ENCODE measurements at regions not wholly inside any gene's neighbourhood (a gene's known extent, or its start where the extent isn't known, plus 50 kb on each side); places are given as distances from the start of the nearest gene placed in this dataset.

GRCh38 chr1:96962751-96963211, 241.2 kb downstream of the PTBP2 start:
- FAIRE-seq (no peak), DNase-seq (ENCODE audit: low spot score) (no peak)

- no peak for DNase-seq (ENCODE audit: low spot score)
- no peak for FAIRE-seq
Observed at GRCh38 chr1:96964761-96965160, 243.2 kb downstream of the PTBP2 start.

- peak; percentile 57 for DNase-seq (ENCODE audit: low spot score)
- peak; percentile 75 for FAIRE-seq
Observed at GRCh38 chr1:96966536-96967138, 245.1 kb downstream of the PTBP2 start.

- no peak for DNase-seq (ENCODE audit: low spot score)
- FAIRE-seq = no peak
Observed at GRCh38 chr1:96967311-96967710, 245.7 kb downstream of the PTBP2 start.

GRCh38 chr1:96968541-96968940, 247.0 kb downstream of the PTBP2 start:
- no peak for FAIRE-seq
- no peak for DNase-seq (ENCODE audit: low spot score)

- FAIRE-seq (no peak), DNase-seq (ENCODE audit: low spot score) (no peak)
Observed at GRCh38 chr1:96968983-96969382, 247.4 kb downstream of the PTBP2 start.

GRCh38 chr1:96969656-96970163, 248.1 kb downstream of the PTBP2 start:
- DNase-seq (ENCODE audit: low spot score) (no peak), FAIRE-seq (no peak)

- DNase-seq (ENCODE audit: low spot score) (no peak), FAIRE-seq (no peak)
Observed at GRCh38 chr1:96971439-96971838, 249.9 kb downstream of the PTBP2 start.

GRCh38 chr1:96971849-96972602, 250.4 kb downstream of the PTBP2 start:
- DNase-seq (ENCODE audit: low spot score) (no peak), FAIRE-seq (no peak)

- DNase-seq (ENCODE audit: low spot score) = no peak
- no peak for FAIRE-seq
Observed at GRCh38 chr1:96973605-96974004, 252.0 kb downstream of the PTBP2 start.

GRCh38 chr1:96978444-96978843, 256.9 kb downstream of the PTBP2 start:
- FAIRE-seq = no peak
- no peak for DNase-seq (ENCODE audit: low spot score)

- DNase-seq (ENCODE audit: low spot score) (no peak), FAIRE-seq (no peak)
Observed at GRCh38 chr1:96978901-96979300, 257.3 kb downstream of the PTBP2 start.

- DNase-seq (ENCODE audit: low spot score) (no peak), FAIRE-seq (no peak)
Observed at GRCh38 chr1:96979304-96980268, 258.0 kb downstream of the PTBP2 start.

GRCh38 chr1:96980448-96980847, 258.9 kb downstream of the PTBP2 start:
- FAIRE-seq (no peak), DNase-seq (ENCODE audit: low spot score) (no peak)

- DNase-seq (ENCODE audit: low spot score) = no peak
- FAIRE-seq = no peak
Observed at GRCh38 chr1:96981181-96981580, 259.6 kb downstream of the PTBP2 start.

GRCh38 chr1:96982118-96982517, 260.5 kb downstream of the PTBP2 start:
- FAIRE-seq (no peak), DNase-seq (ENCODE audit: low spot score) (no peak)

- DNase-seq (ENCODE audit: low spot score) (no peak), FAIRE-seq (no peak)
Observed at GRCh38 chr1:96983866-96984265, 262.3 kb downstream of the PTBP2 start.

- FAIRE-seq (no peak), DNase-seq (ENCODE audit: low spot score) (no peak)
Observed at GRCh38 chr1:96987186-96987703, 265.7 kb downstream of the PTBP2 start.

- no peak for DNase-seq (ENCODE audit: low spot score)
- FAIRE-seq = no peak
Observed at GRCh38 chr1:96989302-96989701, 267.7 kb downstream of the PTBP2 start.

- no peak for FAIRE-seq
- no peak for DNase-seq (ENCODE audit: low spot score)
Observed at GRCh38 chr1:96990136-96990535, 268.6 kb downstream of the PTBP2 start.

GRCh38 chr1:96991261-96991660, 269.7 kb downstream of the PTBP2 start:
- FAIRE-seq (no peak), DNase-seq (ENCODE audit: low spot score) (no peak)
